H9 (cell line): ENCODE measurements at regions not wholly inside any gene's neighbourhood (a gene's known extent, or its start where the extent isn't known, plus 50 kb on each side); places are given as distances from the start of the nearest gene placed in this dataset.

Experiments
- DNase-seq: peaks from one replicate; pipeline ENCODE4 v3.0.0-alpha.2; 2017
- H2AFZ ChIP-seq: one replicate; pipeline ENCODE4 v1.6.1; 2013; ENCODE audit warnings: mild to moderate bottlenecking, low read length, control low read depth, moderate library complexity
- H2AK5ac ChIP-seq: 2 replicates; pipeline ENCODE4 v1.6.1; 2013; ENCODE audit warnings: low read length, control low read depth, mixed read lengths; ENCODE audit not compliant: insufficient read length
- H2BK120ac ChIP-seq: one replicate; pipeline ENCODE4 v1.6.1; 2013; ENCODE audit warnings: low read depth, mild to moderate bottlenecking, low read length, control low read depth, inconsistent platforms; ENCODE audit not compliant: poor library complexity, severe bottlenecking
- H2BK12ac ChIP-seq: 2 replicates; pipeline ENCODE4 v1.6.1; 2013; ENCODE audit warnings: low read length, control low read depth, mixed read lengths, low read depth; ENCODE audit not compliant: insufficient read length
- H2BK15ac ChIP-seq: 2 replicates; pipeline ENCODE4 v1.6.1; 2013; ENCODE audit warnings: low read depth, low read length, control low read depth
- H2BK20ac ChIP-seq: one replicate; pipeline ENCODE4 v1.6.1; 2013; ENCODE audit warnings: low read depth, mild to moderate bottlenecking, low read length, control low read depth, inconsistent platforms; ENCODE audit not compliant: poor library complexity, severe bottlenecking
- H2BK5ac ChIP-seq: 2 replicates; pipeline ENCODE4 v1.6.1; 2013; ENCODE audit warnings: low read length, control low read depth, mixed read lengths; ENCODE audit not compliant: insufficient read length
- H3K14ac ChIP-seq: 2 replicates; pipeline ENCODE4 v1.6.1; 2013; ENCODE audit warnings: low read length, control low read depth; ENCODE audit not compliant: insufficient read depth
- H3K18ac ChIP-seq: 2 replicates; pipeline ENCODE4 v1.6.1; 2013; ENCODE audit warnings: low read depth, mild to moderate bottlenecking, mixed read lengths, low read length, control low read depth; ENCODE audit not compliant: insufficient read length
- H3K23ac ChIP-seq: 2 replicates; pipeline ENCODE4 v1.6.1; 2013; ENCODE audit warnings: low read length, control low read depth, mixed read lengths, low read depth; ENCODE audit not compliant: insufficient read length
- H3K23me2 ChIP-seq: 2 replicates; pipeline ENCODE4 v1.6.1; 2013; ENCODE audit warnings: low read depth, mild to moderate bottlenecking, mixed read lengths, low read length, control low read depth; ENCODE audit not compliant: insufficient read length, poor library complexity, severe bottlenecking
- H3K27ac ChIP-seq: 2 replicates; pipeline ENCODE4 v1.5.1; 2013; ENCODE audit warnings: low read length, control low read depth, mixed read lengths, low read depth; ENCODE audit not compliant: insufficient read length
- H3K27me3 ChIP-seq: 2 replicates; pipeline ENCODE4 v1.6.1; 2013; ENCODE audit warnings: low read length, control low read depth, inconsistent platforms; ENCODE audit not compliant: insufficient read depth
- H3K4ac ChIP-seq: 2 replicates; pipeline ENCODE4 v1.6.1; 2013; ENCODE audit warnings: low read depth, mild to moderate bottlenecking, control low read depth, inconsistent platforms, low read length, moderate library complexity
- H3K4me1 ChIP-seq: 2 replicates; pipeline ENCODE4 v1.6.1; 2013; ENCODE audit warnings: low read length, control low read depth, inconsistent platforms; ENCODE audit not compliant: insufficient read depth
- H3K4me2 ChIP-seq: 2 replicates; pipeline ENCODE4 v1.6.1; 2013; ENCODE audit warnings: low read length, control low read depth, mixed read lengths; ENCODE audit not compliant: insufficient read length, insufficient read depth
- H3K56ac ChIP-seq: 2 replicates; pipeline ENCODE4 v1.6.1; 2013; ENCODE audit warnings: low read depth, mild to moderate bottlenecking, mixed read lengths, low read length, control low read depth; ENCODE audit not compliant: insufficient read length
- H3K79me1 ChIP-seq: 2 replicates; pipeline ENCODE4 v1.6.1; 2013; ENCODE audit warnings: low read depth, mild to moderate bottlenecking, moderate library complexity, low read length, control low read depth, inconsistent platforms; ENCODE audit not compliant: insufficient read depth, poor library complexity, severe bottlenecking
- H3K79me2 ChIP-seq: 2 replicates; pipeline ENCODE4 v1.6.1; 2013; ENCODE audit warnings: low read length, control low read depth, inconsistent platforms; ENCODE audit not compliant: insufficient read depth
- H3K9ac ChIP-seq: 2 replicates; pipeline ENCODE4 v1.6.1; 2013; ENCODE audit warnings: low read length, control low read depth, mixed read lengths; ENCODE audit not compliant: insufficient read length; ENCODE audit errors: extremely low read depth
- H3K9me3 ChIP-seq: one replicate; pipeline ENCODE4 v1.6.1; 2013; ENCODE audit warnings: low read depth, low read length, inconsistent platforms; ENCODE audit not compliant: control insufficient read depth
- H3T11ph ChIP-seq: one replicate; pipeline ENCODE4 v1.6.1; 2013; ENCODE audit warnings: mild to moderate bottlenecking, low read length, control low read depth, inconsistent platforms
- H4K20me1 ChIP-seq: one replicate; pipeline ENCODE4 v1.6.1; 2013; ENCODE audit not compliant: control insufficient read depth, insufficient read length, insufficient read depth
- H4K5ac ChIP-seq: 2 replicates; pipeline ENCODE4 v1.6.1; 2013; ENCODE audit warnings: low read depth, mild to moderate bottlenecking, mixed read lengths, low read length, control low read depth; ENCODE audit not compliant: insufficient read length
- H4K8ac ChIP-seq: replicated peaks from 2 replicates; pipeline ENCODE4 v1.6.1; 2013; ENCODE audit warnings: low read length, control low read depth, mixed read lengths, low read depth; ENCODE audit not compliant: insufficient read length
- H4K91ac ChIP-seq: 2 replicates; pipeline ENCODE4 v1.6.1; 2013; ENCODE audit warnings: low read depth, mild to moderate bottlenecking, moderate library complexity, mixed read lengths, low read length, control low read depth; ENCODE audit not compliant: insufficient read length
- H3K27ac Mint-ChIP-seq, 3 experiments: 2 replicates in 2 of 3; 3 replicates in 1 of 3; pipeline ENCODE4 v1.8.0; 2020 to 2021; ENCODE audit warnings: mixed read lengths in 3 of 3, mild to moderate bottlenecking in 1 of 3, moderate library complexity in 1 of 3
- H3K27me3 Mint-ChIP-seq: 2 replicates; pipeline ENCODE4 v1.8.0; 2021; ENCODE audit warnings: low read depth, mild to moderate bottlenecking, moderate library complexity, mixed read lengths
- H3K36me3 Mint-ChIP-seq, 3 experiments: 2 replicates in 2 of 3; 3 replicates in 1 of 3; pipeline ENCODE4 v1.8.0; 2020 to 2021; ENCODE audit warnings: low read depth in 3 of 3, mixed read lengths in 3 of 3; ENCODE audit not compliant: insufficient read depth in 1 of 3
- H3K4me1 Mint-ChIP-seq, 2 experiments: 2 replicates each; pipeline ENCODE4 v1.8.0; 2020; ENCODE audit warnings: mixed read lengths in 2 of 2
- H3K4me3 Mint-ChIP-seq, 2 experiments: 2 replicates in 1 of 2; 3 replicates in 1 of 2; pipeline ENCODE4 v1.8.0; 2020 to 2021; ENCODE audit warnings: mild to moderate bottlenecking in 2 of 2, mixed read lengths in 2 of 2, moderate library complexity in 1 of 2
- H3K9me3 Mint-ChIP-seq, 2 experiments: 2 replicates in 1 of 2; 3 replicates in 1 of 2; pipeline ENCODE4 v1.8.0; 2020; ENCODE audit warnings: mild to moderate bottlenecking in 2 of 2, mixed read lengths in 2 of 2, moderate library complexity in 1 of 2
- CTCF ChIP-seq: fragments of 200-600 bp; sonication (generic); conservative IDR thresholded peaks from 3 replicates; pipeline ENCODE4 v1.8.0; 2021; ENCODE audit warnings: antibody characterized with exemption, mild to moderate bottlenecking
- WGBS: extraction: QIAGEN DNeasy Blood & Tissue Kit; methylation state at CpG from one replicate; pipeline ENCODE4 v1.1.7; 2013; ENCODE audit warnings: missing lambda C conversion rate, low lambda C conversion rate, mixed read lengths; ENCODE audit not compliant: insufficient read length; ENCODE audit errors: extremely low coverage; 5-methylcytosine and 5-hydroxymethylcytosine counted together

DNA sequence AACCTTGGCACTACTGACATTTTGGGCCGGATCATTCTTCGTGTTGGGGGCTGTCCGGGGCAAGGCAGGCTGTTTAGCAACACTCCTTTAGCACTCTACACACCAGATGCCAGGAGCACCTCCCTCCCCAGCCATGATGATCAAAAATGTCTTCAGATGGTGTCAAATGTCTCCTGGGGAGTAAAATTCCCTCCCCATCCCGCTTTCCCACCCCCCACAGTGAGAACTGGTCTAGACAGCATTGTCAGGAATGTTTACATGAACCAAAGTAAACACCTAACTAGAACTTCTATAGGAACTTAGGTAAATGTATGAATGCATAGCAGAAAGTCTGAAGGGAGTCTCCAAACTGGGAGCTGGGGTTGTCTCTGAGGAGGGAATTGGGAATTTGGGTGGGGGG, 70.0 kb upstream of the TOP1 start:
- Histone ChIP-seq H4K5ac (no peak overlapping the region), H3T11ph (no peak overlapping the region), H3K27ac (no peak overlapping the region), H3K4me2 (no peak overlapping the region), H2BK15ac (no peak overlapping the region), H3K27me3 (no peaks in the 10 kb centered on the region), H3K79me2 (no peaks in the 10 kb centered on the region), H3K79me1 (no peaks in the 10 kb centered on the region), H2BK120ac (no peak overlapping the region), H3K56ac (no peak overlapping the region), H3K23me2 (no peaks in the 10 kb centered on the region), H3K9ac (no peak overlapping the region), H3K23ac (no peak overlapping the region), H3K9me3 (no peaks in the 10 kb centered on the region), H4K8ac (no peak overlapping the region), H2BK20ac (no peak overlapping the region), H4K20me1 (no peaks in the 10 kb centered on the region), H3K14ac (no peak overlapping the region), H3K4me1 (no peaks in the 10 kb centered on the region), H3K18ac (no peak overlapping the region), H2BK5ac (no peak overlapping the region), H2AFZ (no peak overlapping the region), H2BK12ac (no peak overlapping the region), H3K4ac (no peak overlapping the region), H4K91ac (no peak overlapping the region), H2AK5ac (no peak overlapping the region)
- Mint-ChIP-seq H3K27ac (no peak overlapping the region), H3K27me3 (peaks cover 2% of the 10 kb centered on the region), H3K4me3 (no peak overlapping the region), H3K36me3 (no peaks in the 10 kb centered on the region), H3K9me3 (peaks cover 3 to 8% of the 10 kb centered on the region in 2 experiments; a peak in 2 of 5 replicates), H3K4me1 (peaks cover 2 to 10% of the 10 kb centered on the region in 2 experiments)
- WGBS = no CpG with 5 or more reads among the region's 4 CpGs
- no peak for TF ChIP-seq CTCF
- no peak for DNase-seq
